ENCODE measurements at regions not wholly inside any gene's neighbourhood (a gene's known extent, or its start where the extent isn't known, plus 50 kb on each side); places are given as distances from the start of the nearest gene placed in this dataset.

- Histone ChIP-seq H3K79me1 (ENCODE audit: low read depth, low read length) (no peaks in the 10 kb centered on the region), H2BK120ac (ENCODE audit: low read depth, low read length) (no peak overlapping the region), H2BK15ac (ENCODE audit: low read length) (no peak overlapping the region), H3K4me3 (ENCODE audit: low read length in 2 of 2) (no peak overlapping the region), H3K14ac (ENCODE audit: low read length) (no peak overlapping the region), H2BK5ac (ENCODE audit: low read length) (no peak overlapping the region), H4K8ac (ENCODE audit: low read depth, low read length) (no peak overlapping the region), H4K91ac (ENCODE audit: low read depth, low read length, poor library complexity) (no peak overlapping the region), H2AK5ac (ENCODE audit: low read depth, low read length) (no peak overlapping the region), H3K27ac (replicated peaks; ENCODE audit: low read length) (no peak overlapping the region), H3K9me3 (replicated peaks in 1 of 2; ENCODE audit: control insufficient read depth in 2 of 2, insufficient read depth in 1 of 2, low read depth in 1 of 2, low read length in 2 of 2) (no peaks in the 10 kb centered on the region), H2BK12ac (ENCODE audit: low read length) (no peak overlapping the region), H3K23ac (ENCODE audit: low read depth, low read length, poor library complexity) (no peak overlapping the region), H3K4me2 (ENCODE audit: insufficient read depth, low read length, poor library complexity, severe bottlenecking) (no peak overlapping the region), H3K9ac (ENCODE audit: low read depth, low read length, poor library complexity) (no peak overlapping the region), H3K4me1 (ENCODE audit: control insufficient read depth in 2 of 2, insufficient read depth in 1 of 2, low read depth in 1 of 2, low read length in 2 of 2) (no peaks in the 10 kb centered on the region), H2AFZ (ENCODE audit: low read length) (no peak overlapping the region), H3K18ac (ENCODE audit: low read length) (no peak overlapping the region), H3K27me3 (ENCODE audit: control insufficient read depth in 3 of 3, insufficient read depth in 3 of 3, low read depth in 1 of 3, low read length in 3 of 3) (no peaks in the 10 kb centered on the region), H3K4ac (ENCODE audit: low read length) (no peak overlapping the region), H3K36me3 (replicated peaks in 1 of 2; ENCODE audit: control insufficient read depth in 2 of 2, insufficient read depth in 2 of 2, low read length in 2 of 2) (no peaks in the 10 kb centered on the region)
- DNase-seq (ENCODE audit: low spot score) = no peak
- no CpG with 5 or more reads among the region's 1 CpG for WGBS, 2 donors (ENCODE audit: extremely low coverage in 2 of 2, insufficient read length in 2 of 2, insufficient replicate concordance in 1 of 2)
Observed at GRCh38 chr10:36236341-36236740, 594.2 kb upstream of the FZD8 start.

- Histone ChIP-seq H2BK120ac (ENCODE audit: low read depth, low read length) (no peak overlapping the region), H3K79me1 (ENCODE audit: low read depth, low read length) (no peaks in the 10 kb centered on the region), H3K4me2 (ENCODE audit: insufficient read depth, low read length, poor library complexity, severe bottlenecking) (no peak overlapping the region), H3K14ac (ENCODE audit: low read length) (no peak overlapping the region), H2BK5ac (ENCODE audit: low read length) (no peak overlapping the region), H4K91ac (ENCODE audit: low read depth, low read length, poor library complexity) (no peak overlapping the region), H2AFZ (ENCODE audit: low read length) (no peak overlapping the region), H2BK12ac (ENCODE audit: low read length) (no peak overlapping the region), H3K27me3 (ENCODE audit: control insufficient read depth in 3 of 3, insufficient read depth in 3 of 3, low read depth in 1 of 3, low read length in 3 of 3) (no peaks in the 10 kb centered on the region), H4K8ac (ENCODE audit: low read depth, low read length) (no peak overlapping the region), H3K9ac (ENCODE audit: low read depth, low read length, poor library complexity) (no peak overlapping the region), H3K4me1 (ENCODE audit: control insufficient read depth in 2 of 2, insufficient read depth in 1 of 2, low read depth in 1 of 2, low read length in 2 of 2) (no peaks in the 10 kb centered on the region), H2AK5ac (ENCODE audit: low read depth, low read length) (no peak overlapping the region), H3K18ac (ENCODE audit: low read length) (no peak overlapping the region), H3K23ac (ENCODE audit: low read depth, low read length, poor library complexity) (no peak overlapping the region), H3K27ac (replicated peaks; ENCODE audit: low read length) (no peak overlapping the region), H3K9me3 (replicated peaks in 1 of 2; ENCODE audit: control insufficient read depth in 2 of 2, insufficient read depth in 1 of 2, low read depth in 1 of 2, low read length in 2 of 2) (no peaks in the 10 kb centered on the region), H3K4me3 (ENCODE audit: low read length in 2 of 2) (no peak overlapping the region), H3K4ac (ENCODE audit: low read length) (no peak overlapping the region), H3K36me3 (replicated peaks in 1 of 2; ENCODE audit: control insufficient read depth in 2 of 2, insufficient read depth in 2 of 2, low read length in 2 of 2) (no peaks in the 10 kb centered on the region), H2BK15ac (ENCODE audit: low read length) (no peak overlapping the region)
- no CpG with 5 or more reads among the region's 3 CpGs for WGBS, 2 donors (ENCODE audit: extremely low coverage in 2 of 2, insufficient read length in 2 of 2, insufficient replicate concordance in 1 of 2)
- no peak for DNase-seq (ENCODE audit: low spot score)
Observed at GRCh38 chr10:36232935-36233334, 590.8 kb upstream of the FZD8 start.

DNA sequence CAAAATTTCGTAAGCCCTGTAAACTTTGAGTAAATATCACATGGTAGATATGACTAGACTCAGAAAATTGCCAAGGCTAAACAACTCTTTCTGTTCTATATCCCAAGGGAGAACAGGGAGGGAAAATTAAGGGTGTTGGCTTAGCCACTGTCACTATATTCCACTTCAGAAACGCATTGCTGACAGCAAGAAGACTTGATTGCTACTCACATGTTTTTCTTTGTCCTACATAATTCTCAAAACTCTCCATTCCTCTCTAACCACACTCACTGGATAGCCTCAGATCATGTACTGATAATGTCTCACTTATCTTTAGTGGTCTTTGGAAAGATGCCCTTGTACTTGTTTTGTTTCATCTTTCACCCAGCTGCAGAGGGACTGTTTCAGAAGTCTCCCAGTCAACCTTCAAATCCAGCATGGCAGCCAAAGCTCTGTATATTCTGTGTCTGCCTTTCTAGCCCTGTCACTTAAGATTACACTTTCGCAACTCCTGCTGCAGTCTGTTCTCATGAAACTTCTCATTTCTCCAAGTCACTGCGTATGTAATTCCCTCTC lies 582.4 kb upstream of the FZD8 start:
- no CpG with 5 or more reads among the region's 4 CpGs for WGBS, 2 donors (ENCODE audit: extremely low coverage in 2 of 2, insufficient read length in 2 of 2, insufficient replicate concordance in 1 of 2)
- no peak overlapping the region for H3K23ac ChIP-seq (ENCODE audit: low read depth, low read length, poor library complexity)
- H4K8ac ChIP-seq (ENCODE audit: low read depth, low read length) = no peak overlapping the region
- H3K4ac ChIP-seq (ENCODE audit: low read length) = no peak overlapping the region
- no peak overlapping the region for H3K14ac ChIP-seq (ENCODE audit: low read length)
- H3K9ac ChIP-seq (ENCODE audit: low read depth, low read length, poor library complexity) = no peak overlapping the region
- H3K4me2 ChIP-seq (ENCODE audit: insufficient read depth, low read length, poor library complexity, severe bottlenecking) = no peak overlapping the region
- no peak overlapping the region for H2BK5ac ChIP-seq (ENCODE audit: low read length)
- H3K36me3 ChIP-seq (replicated peaks in 1 of 2; ENCODE audit: control insufficient read depth in 2 of 2, insufficient read depth in 2 of 2, low read length in 2 of 2) = no peaks in the 10 kb centered on the region
- H3K18ac ChIP-seq (ENCODE audit: low read length) = no peak overlapping the region
- H3K79me1 ChIP-seq (ENCODE audit: low read depth, low read length) = no peaks in the 10 kb centered on the region
- H2BK15ac ChIP-seq (ENCODE audit: low read length) = no peak overlapping the region
- no peak overlapping the region for H2BK12ac ChIP-seq (ENCODE audit: low read length)
- no peak overlapping the region for H2BK120ac ChIP-seq (ENCODE audit: low read depth, low read length)
- H2AFZ ChIP-seq (ENCODE audit: low read length) = no peak overlapping the region
- H3K4me1 ChIP-seq (ENCODE audit: control insufficient read depth in 2 of 2, insufficient read depth in 1 of 2, low read depth in 1 of 2, low read length in 2 of 2) = peaks cover 0 to 2% of the 10 kb centered on the region in 2 donors
- H2AK5ac ChIP-seq (ENCODE audit: low read depth, low read length) = no peak overlapping the region
- no peaks in the 10 kb centered on the region for H3K27me3 ChIP-seq (ENCODE audit: control insufficient read depth in 3 of 3, insufficient read depth in 3 of 3, low read depth in 1 of 3, low read length in 3 of 3)
- DNase-seq (ENCODE audit: low spot score) = no peak
- no peak overlapping the region for H3K4me3 ChIP-seq (ENCODE audit: low read length in 2 of 2)
- H4K91ac ChIP-seq (ENCODE audit: low read depth, low read length, poor library complexity) = no peak overlapping the region
- H3K27ac ChIP-seq (replicated peaks; ENCODE audit: low read length) = no peak overlapping the region
- H3K9me3 ChIP-seq (replicated peaks in 1 of 2; ENCODE audit: control insufficient read depth in 2 of 2, insufficient read depth in 1 of 2, low read depth in 1 of 2, low read length in 2 of 2) = no peaks in the 10 kb centered on the region

DNA sequence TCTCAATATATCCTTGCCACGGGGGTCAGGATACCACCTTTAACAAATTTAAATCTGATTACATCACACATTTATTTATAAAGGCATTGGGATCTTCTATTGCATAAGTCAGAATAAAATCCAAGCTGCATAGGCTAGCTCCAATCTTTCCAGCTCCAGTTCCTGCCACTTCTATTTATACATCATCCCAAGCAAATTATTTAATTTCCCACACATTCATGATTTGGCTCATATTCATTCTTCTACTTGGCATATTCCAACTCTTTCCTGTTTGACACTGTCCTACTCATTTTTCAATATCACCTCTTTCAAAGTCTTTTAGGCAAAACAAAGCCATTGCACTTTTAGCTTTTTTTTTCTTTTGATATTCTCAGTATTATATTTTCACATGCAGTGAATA lies 579.0 kb upstream of the FZD8 start:
- Histone ChIP-seq H3K14ac (ENCODE audit: low read length) (no peak overlapping the region), H3K9me3 (replicated peaks in 1 of 2; ENCODE audit: control insufficient read depth in 2 of 2, insufficient read depth in 1 of 2, low read depth in 1 of 2, low read length in 2 of 2) (no peaks in the 10 kb centered on the region), H2AFZ (ENCODE audit: low read length) (no peak overlapping the region), H3K4ac (ENCODE audit: low read length) (no peak overlapping the region), H2AK5ac (ENCODE audit: low read depth, low read length) (no peak overlapping the region), H2BK12ac (ENCODE audit: low read length) (no peak overlapping the region), H2BK15ac (ENCODE audit: low read length) (no peak overlapping the region), H3K4me1 (ENCODE audit: control insufficient read depth in 2 of 2, insufficient read depth in 1 of 2, low read depth in 1 of 2, low read length in 2 of 2) (peaks cover 0 to 2% of the 10 kb centered on the region in 2 donors), H3K27me3 (ENCODE audit: control insufficient read depth in 3 of 3, insufficient read depth in 3 of 3, low read depth in 1 of 3, low read length in 3 of 3) (no peaks in the 10 kb centered on the region), H2BK5ac (ENCODE audit: low read length) (no peak overlapping the region), H2BK120ac (ENCODE audit: low read depth, low read length) (no peak overlapping the region), H3K4me3 (ENCODE audit: low read length in 2 of 2) (no peak overlapping the region), H4K8ac (ENCODE audit: low read depth, low read length) (no peak overlapping the region), H3K9ac (ENCODE audit: low read depth, low read length, poor library complexity) (no peak overlapping the region), H3K27ac (replicated peaks; ENCODE audit: low read length) (no peak overlapping the region), H4K91ac (ENCODE audit: low read depth, low read length, poor library complexity) (no peak overlapping the region), H3K36me3 (replicated peaks in 1 of 2; ENCODE audit: control insufficient read depth in 2 of 2, insufficient read depth in 2 of 2, low read length in 2 of 2) (no peaks in the 10 kb centered on the region), H3K4me2 (ENCODE audit: insufficient read depth, low read length, poor library complexity, severe bottlenecking) (no peak overlapping the region), H3K23ac (ENCODE audit: low read depth, low read length, poor library complexity) (no peak overlapping the region), H3K79me1 (ENCODE audit: low read depth, low read length) (no peaks in the 10 kb centered on the region), H3K18ac (ENCODE audit: low read length) (no peak overlapping the region)
- no CpG with 5 or more reads among the region's 1 CpG for WGBS, 2 donors (ENCODE audit: extremely low coverage in 2 of 2, insufficient read length in 2 of 2, insufficient replicate concordance in 1 of 2)
- DNase-seq (ENCODE audit: low spot score) = no peak

All from neuronal stem cell (in vitro differentiated cells).